ENCODE measurements at regions not wholly inside any gene's neighbourhood (a gene's known extent, or its start where the extent isn't known, plus 50 kb on each side); places are given as distances from the start of the nearest gene placed in this dataset.

GRCh38 chr6:21349834-21350233 is 243.7 kb upstream of the SOX4 start:
- Histone ChIP-seq H3K27ac (no peak overlapping the region), H3K27me3 (replicated peaks; ENCODE audit: insufficient read depth) (no peaks in the 10 kb centered on the region), H3K4me3 (no peak overlapping the region), H3K4me1 (ENCODE audit: control insufficient read depth in 1 of 2, low read depth in 2 of 2) (peaks cover 4 to 7% of the 10 kb centered on the region in 2 donors), H3K9me3 (no peaks in the 10 kb centered on the region), H3K36me3 (no peaks in the 10 kb centered on the region)
- no peak for ATAC-seq (ENCODE audit: insufficient number of reproducible peaks, low FRiP score, low read depth)
- no peak for DNase-seq (ENCODE audit: low spot score)
- no peak for TF ChIP-seq CTCF (IDR thresholded peaks at IDR 0.05)

GRCh38 chr6:21350926-21351325 is 242.6 kb upstream of the SOX4 start:
- no peak overlapping the region for H3K27ac ChIP-seq
- H3K27me3 ChIP-seq (replicated peaks; ENCODE audit: insufficient read depth): no peaks in the 10 kb centered on the region
- DNase-seq (ENCODE audit: low spot score): no peak
- no peak for ATAC-seq (ENCODE audit: insufficient number of reproducible peaks, low FRiP score, low read depth)
- H3K4me1 ChIP-seq (ENCODE audit: control insufficient read depth in 1 of 2, low read depth in 2 of 2): peaks cover 4 to 7% of the 10 kb centered on the region in 2 donors
- H3K36me3 ChIP-seq: no peaks in the 10 kb centered on the region
- no peaks in the 10 kb centered on the region for H3K9me3 ChIP-seq
- no peak for TF ChIP-seq CTCF (IDR thresholded peaks at IDR 0.05)
- no peak overlapping the region for H3K4me3 ChIP-seq

- no peaks in the 10 kb centered on the region for H3K36me3 ChIP-seq
- no peak for TF ChIP-seq CTCF (IDR thresholded peaks at IDR 0.05)
- no peaks in the 10 kb centered on the region for H3K9me3 ChIP-seq
- no peak for DNase-seq (ENCODE audit: low spot score)
- H3K27me3 ChIP-seq (replicated peaks; ENCODE audit: insufficient read depth): no peaks in the 10 kb centered on the region
- ATAC-seq (ENCODE audit: insufficient number of reproducible peaks, low FRiP score, low read depth): no peak
- H3K27ac ChIP-seq: no peak overlapping the region
- no peak overlapping the region for H3K4me3 ChIP-seq
- peaks cover 4 to 7% of the 10 kb centered on the region in 2 donors for H3K4me1 ChIP-seq (ENCODE audit: control insufficient read depth in 1 of 2, low read depth in 2 of 2)
Measured at GRCh38 chr6:21352131-21352530, 241.4 kb upstream of the SOX4 start.

GRCh38 chr6:21354805-21355238 is 238.7 kb upstream of the SOX4 start:
- Histone ChIP-seq H3K4me3 (no peak overlapping the region), H3K9me3 (no peaks in the 10 kb centered on the region), H3K4me1 (ENCODE audit: control insufficient read depth in 1 of 2, low read depth in 2 of 2) (no peaks in the 10 kb centered on the region), H3K27me3 (replicated peaks; ENCODE audit: insufficient read depth) (no peaks in the 10 kb centered on the region), H3K36me3 (no peaks in the 10 kb centered on the region), H3K27ac (no peak overlapping the region)
- TF ChIP-seq CTCF (IDR thresholded peaks at IDR 0.05): no peak
- DNase-seq (ENCODE audit: low spot score): no peak
- no peak for ATAC-seq (ENCODE audit: insufficient number of reproducible peaks, low FRiP score, low read depth)

- TF ChIP-seq CTCF (IDR thresholded peaks at IDR 0.05): no peak
- Histone ChIP-seq H3K27ac (no peak overlapping the region), H3K36me3 (no peaks in the 10 kb centered on the region), H3K27me3 (replicated peaks; ENCODE audit: insufficient read depth) (no peaks in the 10 kb centered on the region), H3K9me3 (no peaks in the 10 kb centered on the region), H3K4me3 (no peak overlapping the region), H3K4me1 (ENCODE audit: control insufficient read depth in 1 of 2, low read depth in 2 of 2) (no peaks in the 10 kb centered on the region)
- ATAC-seq (ENCODE audit: insufficient number of reproducible peaks, low FRiP score, low read depth): no peak
- no peak for DNase-seq (ENCODE audit: low spot score)
Measured at GRCh38 chr6:21355638-21356037, 237.9 kb upstream of the SOX4 start.

All from thoracic aorta (tissue), 2 donors.